ENCODE measurements at regions not wholly inside any gene's neighbourhood (a gene's known extent, or its start where the extent isn't known, plus 50 kb on each side); places are given as distances from the start of the nearest gene placed in this dataset.

- 72 to 76% methylated on average over 7 to 9 of the region's 11 CpGs for WGBS, 2 experiments (ENCODE audit: insufficient coverage in 2 of 2)
- Histone ChIP-seq H3K27ac (ENCODE audit: low read depth, low read length, severe bottlenecking) (no peak overlapping the region), H3K36me3 (ENCODE audit: control insufficient read depth, insufficient read depth, low read length) (no peaks in the 10 kb centered on the region)
These were observed 72.3 kb upstream of the LHX1 start for GRCh38 chr17:36864827-36865430.

DNA sequence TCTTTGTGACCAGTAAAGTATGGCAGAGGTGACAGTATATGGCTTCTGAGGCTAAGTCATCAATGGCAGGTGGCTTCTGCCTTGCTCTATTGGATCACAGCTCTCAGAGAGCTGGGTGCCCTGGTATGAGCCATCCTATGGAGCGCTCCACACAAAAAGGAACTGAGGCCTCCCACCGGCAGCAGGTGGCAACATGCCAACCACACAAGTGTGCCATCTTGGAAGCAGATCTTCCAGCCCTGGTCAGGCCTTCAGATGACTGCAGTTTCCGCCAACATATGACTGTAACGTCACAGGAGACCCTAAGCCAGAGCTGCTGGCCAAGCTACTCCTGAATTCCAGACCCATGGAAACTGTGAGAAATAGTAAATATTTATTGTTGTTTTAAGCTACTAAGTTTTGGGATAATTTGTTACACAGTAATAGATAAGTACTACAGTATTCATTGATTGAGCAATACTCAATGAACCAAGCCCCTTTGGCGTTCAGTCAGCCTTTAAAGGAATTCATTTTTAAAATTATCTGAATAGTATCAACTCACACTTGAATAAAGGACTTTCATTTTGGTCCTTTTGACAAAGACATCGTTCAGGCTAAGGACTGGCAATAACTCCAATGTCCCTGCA lies 69.4 kb upstream of the LHX1 start:
- 93 to 97% methylated on average over 4 of the region's 6 CpGs for WGBS, 2 experiments (ENCODE audit: insufficient coverage in 2 of 2)
- H3K27ac ChIP-seq (ENCODE audit: low read depth, low read length, severe bottlenecking), result no peak overlapping the region
- H3K9me3 ChIP-seq (ENCODE audit: control insufficient read depth, low read length), result no peaks in the 10 kb centered on the region
- H3K36me3 ChIP-seq (ENCODE audit: control insufficient read depth, insufficient read depth, low read length), result no peaks in the 10 kb centered on the region
- H3K4me3 ChIP-seq (ENCODE audit: extremely low read depth, insufficient read depth, low read length, poor library complexity, severe bottlenecking), result no peak overlapping the region
- H3K4me1 ChIP-seq (ENCODE audit: control insufficient read depth, insufficient read depth, low read length, poor library complexity, severe bottlenecking), result no peaks in the 10 kb centered on the region

More at GRCh38 chr17:36864827-36865430, 72.3 kb upstream of the LHX1 start:
- H3K4me3 ChIP-seq (ENCODE audit: extremely low read depth, insufficient read depth, low read length, poor library complexity, severe bottlenecking), result no peak overlapping the region
- H3K4me1 ChIP-seq (ENCODE audit: control insufficient read depth, insufficient read depth, low read length, poor library complexity, severe bottlenecking), result no peaks in the 10 kb centered on the region
- H3K9me3 ChIP-seq (ENCODE audit: control insufficient read depth, low read length), result no peaks in the 10 kb centered on the region

GRCh38 chr17:36868777-36869176 lies 68.5 kb upstream of the LHX1 start:
- 86 to 91% methylated on average over 2 to 5 of the region's 10 CpGs for WGBS, 2 experiments (ENCODE audit: insufficient coverage in 2 of 2)
- no peaks in the 10 kb centered on the region for H3K4me1 ChIP-seq (ENCODE audit: control insufficient read depth, insufficient read depth, low read length, poor library complexity, severe bottlenecking)
- no peak overlapping the region for H3K4me3 ChIP-seq (ENCODE audit: extremely low read depth, insufficient read depth, low read length, poor library complexity, severe bottlenecking)
- no peak overlapping the region for H3K27ac ChIP-seq (ENCODE audit: low read depth, low read length, severe bottlenecking)
- H3K9me3 ChIP-seq (ENCODE audit: control insufficient read depth, low read length), result no peaks in the 10 kb centered on the region
- no peaks in the 10 kb centered on the region for H3K36me3 ChIP-seq (ENCODE audit: control insufficient read depth, insufficient read depth, low read length)

GRCh38 chr17:36869441-36869840 lies 67.8 kb upstream of the LHX1 start:
- H3K4me3 ChIP-seq (ENCODE audit: extremely low read depth, insufficient read depth, low read length, poor library complexity, severe bottlenecking), result no peak overlapping the region
- no peak overlapping the region for H3K27ac ChIP-seq (ENCODE audit: low read depth, low read length, severe bottlenecking)
- H3K4me1 ChIP-seq (ENCODE audit: control insufficient read depth, insufficient read depth, low read length, poor library complexity, severe bottlenecking), result no peaks in the 10 kb centered on the region
- H3K36me3 ChIP-seq (ENCODE audit: control insufficient read depth, insufficient read depth, low read length), result no peaks in the 10 kb centered on the region
- WGBS, 2 experiments (ENCODE audit: insufficient coverage in 2 of 2), result 92 to 93% methylated on average over 2 to 7 of the region's 8 CpGs
- H3K9me3 ChIP-seq (ENCODE audit: control insufficient read depth, low read length), result no peaks in the 10 kb centered on the region

DNA sequence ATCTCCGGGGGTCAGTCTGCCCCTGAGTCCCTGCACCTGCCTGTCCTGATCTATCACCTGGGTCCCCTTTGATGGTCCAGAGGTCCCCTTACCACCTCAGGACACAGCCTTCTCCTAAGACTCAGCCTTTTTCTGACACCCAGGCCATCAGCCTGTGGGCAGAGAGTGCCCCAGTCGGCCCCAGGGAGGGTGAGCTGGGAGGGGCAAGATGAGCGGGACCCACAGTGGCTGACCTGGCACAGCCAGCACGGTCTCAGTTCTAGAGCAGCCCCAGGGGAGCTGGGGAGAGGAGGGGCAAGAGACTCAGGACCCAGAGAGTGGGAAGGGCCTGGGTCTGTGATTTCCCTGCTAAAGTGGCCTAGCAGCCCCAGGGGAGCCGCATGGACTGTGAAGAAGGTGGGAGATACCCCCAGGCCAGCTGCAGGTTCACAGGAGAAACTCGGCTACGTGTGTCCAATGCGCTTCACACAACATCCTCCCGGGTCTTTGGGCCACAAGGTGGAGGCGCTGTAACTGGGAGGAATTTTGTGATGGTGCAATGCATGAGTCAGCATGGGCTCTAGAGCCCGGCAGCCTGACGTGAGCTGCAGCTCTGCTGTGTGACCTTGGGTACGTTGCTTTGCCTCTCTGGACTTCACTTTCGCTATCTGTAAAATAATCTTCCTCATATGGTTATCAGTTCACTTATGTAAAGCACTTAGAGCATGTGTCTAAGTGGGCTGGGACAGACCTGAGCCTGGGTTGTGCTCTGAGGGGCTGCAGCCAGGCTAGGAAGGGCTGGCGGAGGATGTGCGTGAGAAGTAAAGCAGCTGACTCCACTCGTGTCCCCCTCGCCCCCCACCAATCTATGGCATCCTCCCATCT lies 67.2 kb upstream of the LHX1 start:
- H3K4me3 ChIP-seq (ENCODE audit: extremely low read depth, insufficient read depth, low read length, poor library complexity, severe bottlenecking), result no peak overlapping the region
- no peak overlapping the region for H3K27ac ChIP-seq (ENCODE audit: low read depth, low read length, severe bottlenecking)
- no peaks in the 10 kb centered on the region for H3K9me3 ChIP-seq (ENCODE audit: control insufficient read depth, low read length)
- no peaks in the 10 kb centered on the region for H3K36me3 ChIP-seq (ENCODE audit: control insufficient read depth, insufficient read depth, low read length)
- H3K4me1 ChIP-seq (ENCODE audit: control insufficient read depth, insufficient read depth, low read length, poor library complexity, severe bottlenecking), result no peaks in the 10 kb centered on the region
- WGBS, 2 experiments (ENCODE audit: insufficient coverage in 2 of 2), result 75 to 76% methylated on average over 15 to 17 of the region's 18 CpGs

GRCh38 chr17:36870720-36870999 lies 66.6 kb upstream of the LHX1 start:
- no peaks in the 10 kb centered on the region for H3K36me3 ChIP-seq (ENCODE audit: control insufficient read depth, insufficient read depth, low read length)
- no peaks in the 10 kb centered on the region for H3K4me1 ChIP-seq (ENCODE audit: control insufficient read depth, insufficient read depth, low read length, poor library complexity, severe bottlenecking)
- no peak overlapping the region for H3K4me3 ChIP-seq (ENCODE audit: extremely low read depth, insufficient read depth, low read length, poor library complexity, severe bottlenecking)
- WGBS, 2 experiments (ENCODE audit: insufficient coverage in 2 of 2), result 69% methylated on average over 1 of the region's 1 CpG; no CpG with 5 or more reads in 1 of the 2 experiments
- H3K27ac ChIP-seq (ENCODE audit: low read depth, low read length, severe bottlenecking), result no peak overlapping the region
- no peaks in the 10 kb centered on the region for H3K9me3 ChIP-seq (ENCODE audit: control insufficient read depth, low read length)

DNA sequence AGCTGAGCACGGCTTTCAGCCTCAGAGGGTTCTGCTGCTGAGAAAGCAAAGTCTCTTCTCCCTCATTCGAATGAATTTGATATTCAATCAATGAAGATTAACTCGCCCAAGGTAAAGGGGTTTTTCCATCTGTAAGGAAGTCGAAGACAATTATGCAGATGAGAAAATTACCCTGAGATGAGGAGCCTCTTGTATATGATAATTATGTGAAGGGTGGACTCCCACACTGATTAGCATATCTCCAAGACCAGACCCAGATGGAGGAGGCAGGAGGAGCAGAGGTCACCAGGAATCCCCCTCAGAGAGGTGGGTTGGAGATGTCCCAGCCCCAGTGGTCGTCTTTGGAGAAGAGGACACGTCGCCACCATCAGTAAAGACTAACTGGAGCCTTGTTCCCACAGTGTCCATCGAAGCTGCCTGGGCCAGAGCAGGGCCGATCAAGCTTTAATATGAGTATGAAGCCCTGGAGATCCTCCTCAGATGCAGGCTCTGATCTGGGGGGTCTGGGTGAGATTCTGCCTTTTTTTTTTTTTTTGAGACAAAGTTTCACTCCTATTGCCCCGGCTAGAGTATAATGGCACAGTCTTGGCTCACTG lies 61.5 kb upstream of the LHX1 start:
- Histone ChIP-seq H3K36me3 (ENCODE audit: control insufficient read depth, insufficient read depth, low read length) (no peaks in the 10 kb centered on the region), H3K4me1 (ENCODE audit: control insufficient read depth, insufficient read depth, low read length, poor library complexity, severe bottlenecking) (no peaks in the 10 kb centered on the region), H3K4me3 (ENCODE audit: extremely low read depth, insufficient read depth, low read length, poor library complexity, severe bottlenecking) (no peak overlapping the region), H3K9me3 (ENCODE audit: control insufficient read depth, low read length) (peaks cover under 1% of the 10 kb centered on the region), H3K27ac (ENCODE audit: low read depth, low read length, severe bottlenecking) (no peak overlapping the region)
- 79% methylated on average over 7 of the region's 10 CpGs for WGBS, 2 experiments (ENCODE audit: insufficient coverage in 2 of 2)

GRCh38 chr17:36876966-36877365 lies 60.3 kb upstream of the LHX1 start:
- WGBS, 2 experiments (ENCODE audit: insufficient coverage in 2 of 2), result 97 to 100% methylated on average over 3 of the region's 4 CpGs

GRCh38 chr17:36877771-36878170 lies 59.5 kb upstream of the LHX1 start:
- no peak overlapping the region for H3K27ac ChIP-seq (ENCODE audit: low read depth, low read length, severe bottlenecking)
- 80 to 100% methylated on average over 2 to 3 of the region's 4 CpGs for WGBS, 2 experiments (ENCODE audit: insufficient coverage in 2 of 2)
- no peaks in the 10 kb centered on the region for H3K36me3 ChIP-seq (ENCODE audit: control insufficient read depth, insufficient read depth, low read length)
- H3K9me3 ChIP-seq (ENCODE audit: control insufficient read depth, low read length), result peaks cover 14% of the 10 kb centered on the region
- no peak overlapping the region for H3K4me3 ChIP-seq (ENCODE audit: extremely low read depth, insufficient read depth, low read length, poor library complexity, severe bottlenecking)
- no peaks in the 10 kb centered on the region for H3K4me1 ChIP-seq (ENCODE audit: control insufficient read depth, insufficient read depth, low read length, poor library complexity, severe bottlenecking)

More at GRCh38 chr17:36876966-36877365, 60.3 kb upstream of the LHX1 start:
- Histone ChIP-seq H3K36me3 (ENCODE audit: control insufficient read depth, insufficient read depth, low read length) (no peaks in the 10 kb centered on the region), H3K9me3 (ENCODE audit: control insufficient read depth, low read length) (peaks cover 12% of the 10 kb centered on the region), H3K27ac (ENCODE audit: low read depth, low read length, severe bottlenecking) (no peak overlapping the region), H3K4me1 (ENCODE audit: control insufficient read depth, insufficient read depth, low read length, poor library complexity, severe bottlenecking) (no peaks in the 10 kb centered on the region), H3K4me3 (ENCODE audit: extremely low read depth, insufficient read depth, low read length, poor library complexity, severe bottlenecking) (no peak overlapping the region)

- no peak overlapping the region for H3K4me3 ChIP-seq (ENCODE audit: extremely low read depth, insufficient read depth, low read length, poor library complexity, severe bottlenecking)
- WGBS, 2 experiments (ENCODE audit: insufficient coverage in 2 of 2), result 89 to 100% methylated on average over 2 to 3 of the region's 4 CpGs
- H3K27ac ChIP-seq (ENCODE audit: low read depth, low read length, severe bottlenecking), result no peak overlapping the region
- H3K36me3 ChIP-seq (ENCODE audit: control insufficient read depth, insufficient read depth, low read length), result no peaks in the 10 kb centered on the region
- peaks cover 14% of the 10 kb centered on the region for H3K9me3 ChIP-seq (ENCODE audit: control insufficient read depth, low read length)
- H3K4me1 ChIP-seq (ENCODE audit: control insufficient read depth, insufficient read depth, low read length, poor library complexity, severe bottlenecking), result no peaks in the 10 kb centered on the region
These were observed 59.1 kb upstream of the LHX1 start for GRCh38 chr17:36878216-36878615.
